SJSA1 (cell line): ENCODE measurements at regions not wholly inside any gene's neighbourhood (a gene's known extent, or its start where the extent isn't known, plus 50 kb on each side); places are given as distances from the start of the nearest gene placed in this dataset.
"Not testable (repeated sequence)": the region's sequence is repeated elsewhere in the genome, so short reads cannot be mapped to it uniquely, and the experiment has no call there.

Experiments
- DNase-seq, 2 experiments: peaks; one replicate each; pipeline ENCODE4 v3.0.0-alpha.2; 2015 to 2020; ENCODE audit warnings: low spot score in 2 of 2, low read depth in 1 of 2
- H3K27ac ChIP-seq: fragments of 250-450 bp; sonication (Bioruptor Pico); 2 replicates; pipeline ENCODE4 v1.5.1; 2020; ENCODE audit warnings: mild to moderate bottlenecking, moderate library complexity
- H3K27me3 ChIP-seq: fragments of 250-450 bp; sonication (Bioruptor Pico); replicated peaks from 2 replicates; pipeline ENCODE4 v1.5.1; 2020; ENCODE audit warnings: mild to moderate bottlenecking, moderate library complexity
- H3K36me3 ChIP-seq: fragments of 250-450 bp; sonication (Bioruptor Pico); 2 replicates; pipeline ENCODE4 v1.5.1; 2020; ENCODE audit warnings: mild to moderate bottlenecking
- H3K4me1 ChIP-seq: fragments of 250-450 bp; sonication (Bioruptor Pico); replicated peaks from 2 replicates; pipeline ENCODE4 v1.6.1; 2021; ENCODE audit warnings: mild to moderate bottlenecking
- H3K4me3 ChIP-seq: fragments of 250-450 bp; sonication (Bioruptor Pico); 2 replicates; pipeline ENCODE4 v1.5.1; 2020; ENCODE audit warnings: mild to moderate bottlenecking
- H3K9me3 ChIP-seq: fragments of 250-450 bp; sonication (Bioruptor Pico); replicated peaks from 2 replicates; pipeline ENCODE4 v1.5.1; 2020; ENCODE audit warnings: mild to moderate bottlenecking

- Histone ChIP-seq H3K27ac (no peak overlapping the region), H3K36me3 (no peaks in the 10 kb centered on the region)
- DNase-seq = no peak
These were observed 1844.4 kb upstream of the PCDH10 start for GRCh38 chr4:131304686-131305085.

DNA sequence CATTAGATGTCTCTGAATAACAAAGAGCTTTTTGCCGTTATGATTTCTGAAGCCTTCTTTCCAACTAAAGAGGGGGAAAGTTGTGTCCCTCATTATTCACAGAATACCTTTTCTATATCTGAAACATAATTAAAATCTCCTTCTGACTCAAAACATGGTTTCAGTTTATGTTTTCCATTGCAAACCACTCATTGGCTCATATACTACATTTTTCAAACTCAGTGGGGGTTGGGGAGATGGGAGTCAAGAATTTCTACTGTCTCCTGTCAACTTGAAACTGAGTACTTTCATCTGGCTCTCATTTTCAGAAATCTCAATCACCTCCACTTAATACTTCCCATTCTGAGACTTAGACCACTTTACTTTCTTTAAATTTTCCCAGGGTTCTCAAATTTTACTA is 1839.5 kb upstream of the PCDH10 start:
- 0 out of 2 replicates have a peak, but pooled peaks cover 5% of the 10 kb centered on the region for H3K9me3 ChIP-seq
- no peak overlapping the region for H3K4me3 ChIP-seq
- DNase-seq = no peak
- H3K27ac ChIP-seq = no peak overlapping the region
- no peaks in the 10 kb centered on the region for H3K36me3 ChIP-seq
- H3K27me3 ChIP-seq = 0 out of 2 replicates have a peak, but pooled peaks cover 3% of the 10 kb centered on the region
- no peaks in the 10 kb centered on the region for H3K4me1 ChIP-seq

More at GRCh38 chr4:131304686-131305085, 1844.4 kb upstream of the PCDH10 start:
- H3K9me3 ChIP-seq = no peaks in the 10 kb centered on the region; the same call in 1 of the 2 replicates
- no peak overlapping the region for H3K4me3 ChIP-seq
- H3K27me3 ChIP-seq = no peaks in the 10 kb centered on the region
- no peaks in the 10 kb centered on the region for H3K4me1 ChIP-seq

GRCh38 chr4:131316086-131316485 is 1833.0 kb upstream of the PCDH10 start:
- Histone ChIP-seq H3K27me3 (0 out of 2 replicates have a peak, but pooled peaks cover 3% of the 10 kb centered on the region), H3K4me3 (no peak overlapping the region), H3K4me1 (no peaks in the 10 kb centered on the region), H3K36me3 (no peaks in the 10 kb centered on the region), H3K9me3 (0 out of 2 replicates have a peak, but pooled peaks cover 5% of the 10 kb centered on the region), H3K27ac (no peak overlapping the region)
- no peak for DNase-seq

DNA sequence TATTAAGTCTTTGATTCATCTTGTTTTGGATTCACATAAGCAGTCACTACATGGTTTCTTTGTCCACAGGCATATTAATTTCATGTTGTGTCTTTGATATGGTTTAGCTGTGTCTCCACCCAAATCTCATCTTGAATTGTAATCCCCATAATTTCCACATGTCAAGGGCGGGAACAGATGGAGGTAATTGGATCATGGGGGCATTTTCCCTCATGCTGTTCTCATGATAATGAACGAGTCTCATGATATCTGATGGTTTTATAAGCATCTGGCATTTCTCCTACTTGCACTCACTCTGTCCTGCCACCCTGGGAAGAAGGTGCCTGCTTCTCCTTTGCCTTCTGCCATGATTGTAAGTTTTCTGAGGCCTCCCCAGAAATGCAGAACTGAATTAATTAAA is 1811.2 kb upstream of the PCDH10 start:
- no peaks in the 10 kb centered on the region for H3K4me1 ChIP-seq

DNA sequence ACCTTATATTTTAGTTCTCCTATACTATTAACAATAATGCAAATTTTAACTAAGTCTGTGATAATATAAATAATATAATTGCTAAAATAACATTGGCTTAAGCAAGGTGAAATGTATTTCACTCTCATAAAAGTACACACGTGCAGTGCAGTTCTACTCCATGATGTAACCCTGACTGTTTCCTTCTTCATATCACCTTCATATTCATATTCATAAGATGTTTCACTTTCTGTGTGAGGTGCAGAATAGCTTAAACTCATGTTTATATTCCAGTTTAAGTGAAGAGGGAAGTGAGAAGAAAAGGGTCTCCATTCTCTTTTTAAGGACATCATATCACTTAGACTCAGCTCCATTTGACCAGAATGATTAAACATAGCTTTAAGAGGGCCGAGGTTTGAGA is 1810.0 kb upstream of the PCDH10 start:
- Histone ChIP-seq H3K9me3 (0 out of 2 replicates have a peak, but pooled peaks cover 4% of the 10 kb centered on the region), H3K36me3 (no peaks in the 10 kb centered on the region), H3K27ac (no peak overlapping the region), H3K4me3 (no peak overlapping the region), H3K4me1 (no peaks in the 10 kb centered on the region), H3K27me3 (no peaks in the 10 kb centered on the region)
- no peak for DNase-seq

More for the DNA sequence above, 1811.2 kb upstream of the PCDH10 start:
- Histone ChIP-seq H3K4me3 (no peak overlapping the region), H3K27me3 (no peaks in the 10 kb centered on the region), H3K27ac (no peak overlapping the region), H3K9me3 (0 out of 2 replicates have a peak, but pooled peaks cover 2% of the 10 kb centered on the region), H3K36me3 (no peaks in the 10 kb centered on the region)
- no peak for DNase-seq

DNA sequence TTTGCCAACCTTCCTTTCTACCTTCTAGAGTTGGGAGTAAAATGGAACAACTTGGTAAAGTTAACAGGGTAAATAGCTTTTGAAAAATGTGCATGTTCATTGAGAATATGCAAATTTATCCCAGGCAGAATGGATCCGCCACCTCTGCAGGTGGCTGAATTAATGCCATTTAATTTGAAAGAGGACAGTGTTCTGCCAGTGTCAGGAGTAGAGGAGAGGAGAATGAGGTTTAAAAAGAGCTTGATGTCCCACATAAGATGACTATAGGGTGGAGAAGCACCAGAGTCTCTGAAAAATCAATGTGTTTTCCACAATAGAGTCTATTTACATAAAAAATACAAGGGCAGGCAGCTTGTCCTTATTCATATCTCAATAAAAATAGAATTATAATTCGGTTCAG is 1804.3 kb upstream of the PCDH10 start:
- Histone ChIP-seq H3K4me1 (no peaks in the 10 kb centered on the region), H3K9me3 (peaks cover 4% of the 10 kb centered on the region; the same call in 1 of the 2 replicates), H3K27ac (no peak overlapping the region), H3K36me3 (no peaks in the 10 kb centered on the region), H3K27me3 (no peaks in the 10 kb centered on the region), H3K4me3 (no peak overlapping the region)
- no peak for DNase-seq

DNA sequence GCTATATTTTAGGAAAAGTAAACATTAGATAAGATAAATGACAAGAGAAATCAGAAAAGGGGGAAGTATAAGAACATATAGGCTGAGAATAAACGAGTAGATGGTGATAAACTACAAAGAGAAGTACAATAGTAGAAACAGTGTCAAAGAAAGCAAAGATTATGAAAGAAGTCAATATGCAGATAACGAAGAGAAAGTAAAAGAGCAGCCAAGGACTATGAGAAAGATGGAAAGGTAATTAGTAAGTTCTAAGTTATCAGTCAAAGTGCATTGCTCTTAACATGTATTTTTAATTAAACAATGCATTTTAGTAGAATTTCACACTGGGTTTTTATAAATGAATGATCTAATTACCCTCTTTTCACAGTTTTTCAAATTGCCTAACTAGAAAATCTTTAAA is 1801.3 kb upstream of the PCDH10 start:
- no peaks in the 10 kb centered on the region for H3K27me3 ChIP-seq
- DNase-seq = no peak
- H3K4me1 ChIP-seq = no peaks in the 10 kb centered on the region
- H3K36me3 ChIP-seq = no peaks in the 10 kb centered on the region
- H3K9me3 ChIP-seq = peaks cover 2% of the 10 kb centered on the region; the same call in 1 of the 2 replicates
- H3K27ac ChIP-seq = no peak overlapping the region
- H3K4me3 ChIP-seq = no peak overlapping the region

- no peaks in the 10 kb centered on the region; the same call in 1 of the 2 replicates for H3K9me3 ChIP-seq
- H3K27me3 ChIP-seq = no peaks in the 10 kb centered on the region
- no peaks in the 10 kb centered on the region for H3K4me1 ChIP-seq
- H3K27ac ChIP-seq = no peak overlapping the region
- H3K4me3 ChIP-seq = no peak overlapping the region
- H3K36me3 ChIP-seq = no peaks in the 10 kb centered on the region
- DNase-seq = no peak
These were observed 1800.8 kb upstream of the PCDH10 start for GRCh38 chr4:131348263-131348662.

DNA sequence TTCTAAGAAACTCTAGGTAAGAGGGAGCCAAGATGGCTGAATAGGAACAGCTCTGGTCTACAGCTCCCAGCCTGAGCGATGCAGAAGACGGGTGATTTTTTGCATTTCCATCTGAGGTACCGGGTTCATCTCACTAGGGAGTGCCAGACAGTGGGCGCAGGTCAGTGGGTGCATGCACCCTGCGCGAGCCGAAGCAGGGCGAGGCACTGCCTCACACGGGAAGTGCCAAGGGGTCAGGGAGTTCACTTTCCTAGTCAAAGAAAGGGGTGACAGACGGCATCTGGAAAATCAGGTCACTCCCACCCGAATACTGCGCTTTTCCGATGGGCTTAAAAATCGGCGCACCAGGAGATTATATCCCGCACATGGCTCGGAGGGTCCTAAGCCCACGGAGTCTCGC is 1796.7 kb upstream of the PCDH10 start:
- H3K4me3 ChIP-seq, H3K27ac ChIP-seq, H3K36me3 ChIP-seq, H3K27me3 ChIP-seq, H3K4me1 ChIP-seq, H3K9me3 ChIP-seq, DNase-seq: not testable (repeated sequence)

GRCh38 chr4:131366714-131367113 is 1782.4 kb upstream of the PCDH10 start:
- Histone ChIP-seq H3K4me3 (no peak overlapping the region), H3K27me3 (no peaks in the 10 kb centered on the region), H3K27ac (no peak overlapping the region), H3K9me3 (no peaks in the 10 kb centered on the region; the same call in 1 of the 2 replicates), H3K4me1 (no peaks in the 10 kb centered on the region), H3K36me3 (no peaks in the 10 kb centered on the region)
- DNase-seq = no peak

GRCh38 chr4:131367441-131367840 is 1781.7 kb upstream of the PCDH10 start:
- Histone ChIP-seq H3K9me3 (no peaks in the 10 kb centered on the region; the same call in 1 of the 2 replicates), H3K36me3 (no peaks in the 10 kb centered on the region), H3K27ac (no peak overlapping the region), H3K27me3 (no peaks in the 10 kb centered on the region), H3K4me1 (no peaks in the 10 kb centered on the region), H3K4me3 (no peak overlapping the region)
- no peak for DNase-seq

DNA sequence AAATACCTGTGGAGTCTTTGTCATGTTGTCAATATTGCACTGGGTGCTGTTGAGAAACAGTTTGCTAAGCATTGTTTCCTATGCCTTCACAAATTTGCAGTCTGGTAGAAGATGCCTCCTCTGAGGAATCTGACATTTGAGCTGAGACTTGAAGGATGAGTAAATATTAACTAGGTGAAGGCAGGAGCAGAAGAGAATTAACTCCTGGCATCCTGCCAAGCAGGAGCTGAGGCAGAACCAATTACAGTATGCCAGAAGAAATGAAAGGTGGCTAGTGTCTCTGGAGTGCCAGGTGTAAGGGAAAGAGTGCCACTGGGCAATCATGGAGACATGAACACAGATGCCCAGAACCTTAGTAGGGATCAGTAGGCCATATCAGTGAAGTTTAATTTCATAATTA is 1778.2 kb upstream of the PCDH10 start:
- H3K27me3 ChIP-seq = no peaks in the 10 kb centered on the region
- H3K9me3 ChIP-seq = no peaks in the 10 kb centered on the region; the same call in 1 of the 2 replicates
- H3K27ac ChIP-seq = no peak overlapping the region
- H3K36me3 ChIP-seq = no peaks in the 10 kb centered on the region
- no peak overlapping the region for H3K4me3 ChIP-seq
- no peaks in the 10 kb centered on the region for H3K4me1 ChIP-seq
- no peak for DNase-seq

DNA sequence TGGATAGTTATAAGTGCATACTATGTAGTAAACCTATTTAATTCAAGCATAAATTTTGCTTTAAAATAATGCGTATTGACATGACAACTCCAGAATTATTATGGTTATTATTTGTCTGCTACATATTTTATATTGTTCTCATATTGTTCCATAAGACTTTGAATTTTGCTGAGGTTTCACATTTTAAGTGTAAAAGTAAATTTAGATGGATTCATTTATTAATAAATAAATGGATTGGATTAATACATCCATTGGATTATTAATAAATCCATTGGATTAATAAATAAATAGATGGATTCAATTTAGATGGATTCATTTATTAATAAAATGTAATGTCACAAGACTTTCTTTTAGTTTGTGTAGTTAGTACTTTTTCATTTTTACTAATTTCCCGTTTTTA is 1768.0 kb upstream of the PCDH10 start:
- Histone ChIP-seq H3K4me3 (no peak overlapping the region), H3K27ac (no peak overlapping the region), H3K9me3 (no peaks in the 10 kb centered on the region; the same call in 1 of the 2 replicates), H3K27me3 (no peaks in the 10 kb centered on the region), H3K36me3 (no peaks in the 10 kb centered on the region), H3K4me1 (no peaks in the 10 kb centered on the region)
- no peak for DNase-seq

- no peaks in the 10 kb centered on the region for H3K4me1 ChIP-seq
- H3K36me3 ChIP-seq = no peaks in the 10 kb centered on the region
- H3K27me3 ChIP-seq = no peaks in the 10 kb centered on the region
- H3K27ac ChIP-seq = no peak overlapping the region
- no peak for DNase-seq
- no peak overlapping the region for H3K4me3 ChIP-seq
- no peaks in the 10 kb centered on the region; the same call in none of the 2 replicates for H3K9me3 ChIP-seq
These were observed 1766.3 kb upstream of the PCDH10 start for GRCh38 chr4:131382839-131383238.

- Histone ChIP-seq H3K4me3 (no peak overlapping the region), H3K4me1 (no peaks in the 10 kb centered on the region), H3K9me3 (no peaks in the 10 kb centered on the region; the same call in none of the 2 replicates), H3K27me3 (no peaks in the 10 kb centered on the region), H3K36me3 (no peaks in the 10 kb centered on the region), H3K27ac (no peak overlapping the region)
- DNase-seq = no peak
These were observed 1760.8 kb upstream of the PCDH10 start for GRCh38 chr4:131388277-131388676.
